HL-60 (cell line): ENCODE measurements at regions not wholly inside any gene's neighbourhood (a gene's known extent, or its start where the extent isn't known, plus 50 kb on each side); places are given as distances from the start of the nearest gene placed in this dataset.

Experiments
- POLR2AphosphoS5 ChIP-seq: IDR thresholded peaks from 2 replicates; pipeline ENCODE4 v1.6.1; 2012; ENCODE audit warnings: low read depth
- TF ChIP-seq, protein P1 (sequence below): IDR thresholded peaks from one replicate; pipeline ENCODE4 v1.5.1; 2011; ENCODE audit warnings: low read length, control low read depth, inconsistent platforms; ENCODE audit not compliant: insufficient read depth
- TF ChIP-seq, protein P2 (sequence below): IDR thresholded peaks from 2 replicates; pipeline ENCODE4 v1.6.1; 2012; ENCODE audit warnings: low read depth; ENCODE audit not compliant: insufficient replicate concordance

DNA sequence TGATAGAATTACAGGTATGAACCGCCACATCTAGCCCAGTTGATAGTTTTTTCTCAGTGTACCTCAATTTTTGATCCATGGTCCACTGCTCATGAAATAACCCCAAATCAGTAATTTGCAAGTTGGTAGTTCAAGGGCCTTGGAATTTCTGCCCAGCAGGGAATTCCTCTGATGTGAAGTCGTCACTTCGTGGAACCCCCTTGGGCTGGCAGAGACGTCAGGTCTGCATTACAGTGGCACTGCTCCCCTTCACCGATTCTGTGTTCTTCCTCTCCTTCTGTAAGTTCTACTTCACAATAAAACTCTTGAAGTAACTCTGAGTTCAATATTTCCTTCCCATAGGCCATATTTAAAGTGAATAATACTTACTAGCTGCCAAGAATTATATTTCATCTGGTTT is 881.0 kb downstream of the OTOL1 start:
- TF ChIP-seq, protein P1, sequence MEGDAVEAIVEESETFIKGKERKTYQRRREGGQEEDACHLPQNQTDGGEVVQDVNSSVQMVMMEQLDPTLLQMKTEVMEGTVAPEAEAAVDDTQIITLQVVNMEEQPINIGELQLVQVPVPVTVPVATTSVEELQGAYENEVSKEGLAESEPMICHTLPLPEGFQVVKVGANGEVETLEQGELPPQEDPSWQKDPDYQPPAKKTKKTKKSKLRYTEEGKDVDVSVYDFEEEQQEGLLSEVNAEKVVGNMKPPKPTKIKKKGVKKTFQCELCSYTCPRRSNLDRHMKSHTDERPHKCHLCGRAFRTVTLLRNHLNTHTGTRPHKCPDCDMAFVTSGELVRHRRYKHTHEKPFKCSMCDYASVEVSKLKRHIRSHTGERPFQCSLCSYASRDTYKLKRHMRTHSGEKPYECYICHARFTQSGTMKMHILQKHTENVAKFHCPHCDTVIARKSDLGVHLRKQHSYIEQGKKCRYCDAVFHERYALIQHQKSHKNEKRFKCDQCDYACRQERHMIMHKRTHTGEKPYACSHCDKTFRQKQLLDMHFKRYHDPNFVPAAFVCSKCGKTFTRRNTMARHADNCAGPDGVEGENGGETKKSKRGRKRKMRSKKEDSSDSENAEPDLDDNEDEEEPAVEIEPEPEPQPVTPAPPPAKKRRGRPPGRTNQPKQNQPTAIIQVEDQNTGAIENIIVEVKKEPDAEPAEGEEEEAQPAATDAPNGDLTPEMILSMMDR: no peak
- TF ChIP-seq, protein P2, sequence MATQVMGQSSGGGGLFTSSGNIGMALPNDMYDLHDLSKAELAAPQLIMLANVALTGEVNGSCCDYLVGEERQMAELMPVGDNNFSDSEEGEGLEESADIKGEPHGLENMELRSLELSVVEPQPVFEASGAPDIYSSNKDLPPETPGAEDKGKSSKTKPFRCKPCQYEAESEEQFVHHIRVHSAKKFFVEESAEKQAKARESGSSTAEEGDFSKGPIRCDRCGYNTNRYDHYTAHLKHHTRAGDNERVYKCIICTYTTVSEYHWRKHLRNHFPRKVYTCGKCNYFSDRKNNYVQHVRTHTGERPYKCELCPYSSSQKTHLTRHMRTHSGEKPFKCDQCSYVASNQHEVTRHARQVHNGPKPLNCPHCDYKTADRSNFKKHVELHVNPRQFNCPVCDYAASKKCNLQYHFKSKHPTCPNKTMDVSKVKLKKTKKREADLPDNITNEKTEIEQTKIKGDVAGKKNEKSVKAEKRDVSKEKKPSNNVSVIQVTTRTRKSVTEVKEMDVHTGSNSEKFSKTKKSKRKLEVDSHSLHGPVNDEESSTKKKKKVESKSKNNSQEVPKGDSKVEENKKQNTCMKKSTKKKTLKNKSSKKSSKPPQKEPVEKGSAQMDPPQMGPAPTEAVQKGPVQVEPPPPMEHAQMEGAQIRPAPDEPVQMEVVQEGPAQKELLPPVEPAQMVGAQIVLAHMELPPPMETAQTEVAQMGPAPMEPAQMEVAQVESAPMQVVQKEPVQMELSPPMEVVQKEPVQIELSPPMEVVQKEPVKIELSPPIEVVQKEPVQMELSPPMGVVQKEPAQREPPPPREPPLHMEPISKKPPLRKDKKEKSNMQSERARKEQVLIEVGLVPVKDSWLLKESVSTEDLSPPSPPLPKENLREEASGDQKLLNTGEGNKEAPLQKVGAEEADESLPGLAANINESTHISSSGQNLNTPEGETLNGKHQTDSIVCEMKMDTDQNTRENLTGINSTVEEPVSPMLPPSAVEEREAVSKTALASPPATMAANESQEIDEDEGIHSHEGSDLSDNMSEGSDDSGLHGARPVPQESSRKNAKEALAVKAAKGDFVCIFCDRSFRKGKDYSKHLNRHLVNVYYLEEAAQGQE: no peak
- no peak for TF ChIP-seq POLR2AphosphoS5
